Skeletal muscle cell (primary cell): ENCODE measurements at regions not wholly inside any gene's neighbourhood (a gene's known extent, or its start where the extent isn't known, plus 50 kb on each side); places are given as distances from the start of the nearest gene placed in this dataset.
"Not testable (repeated sequence)": the region's sequence is repeated elsewhere in the genome, so short reads cannot be mapped to it uniquely, and the experiment has no call there.

ENCODE experiments used
- DNase-seq: peaks from one replicate; pipeline ENCODE4 v3.0.0-alpha.2; 2010; ENCODE audit warnings: low read depth
- H3K4me3 ChIP-seq: 2 replicates; pipeline ENCODE4 v1.5.1; 2011; ENCODE audit warnings: low read depth, mild to moderate bottlenecking, control low read depth, low read length, moderate library complexity

DNA sequence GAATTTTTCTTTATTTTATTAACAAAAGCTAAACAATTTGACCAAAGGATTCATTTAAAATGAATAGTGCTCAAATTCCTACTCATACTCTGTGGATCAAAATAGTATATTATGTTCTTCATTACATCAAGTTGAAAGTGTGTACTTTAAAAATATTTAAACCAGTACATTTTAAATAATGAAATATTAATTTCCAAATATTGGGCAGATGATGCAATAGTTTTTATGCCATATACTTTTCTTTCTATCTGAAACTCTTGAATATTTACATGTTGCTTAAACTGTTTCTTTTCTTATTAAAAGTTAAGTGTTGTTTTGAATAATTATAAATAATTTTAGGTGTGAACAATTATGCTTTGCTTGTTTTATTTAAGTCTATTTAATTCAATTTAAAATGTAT, 144.7 kb upstream of the TMPRSS15 start:
- DNase-seq = no peak

DNA sequence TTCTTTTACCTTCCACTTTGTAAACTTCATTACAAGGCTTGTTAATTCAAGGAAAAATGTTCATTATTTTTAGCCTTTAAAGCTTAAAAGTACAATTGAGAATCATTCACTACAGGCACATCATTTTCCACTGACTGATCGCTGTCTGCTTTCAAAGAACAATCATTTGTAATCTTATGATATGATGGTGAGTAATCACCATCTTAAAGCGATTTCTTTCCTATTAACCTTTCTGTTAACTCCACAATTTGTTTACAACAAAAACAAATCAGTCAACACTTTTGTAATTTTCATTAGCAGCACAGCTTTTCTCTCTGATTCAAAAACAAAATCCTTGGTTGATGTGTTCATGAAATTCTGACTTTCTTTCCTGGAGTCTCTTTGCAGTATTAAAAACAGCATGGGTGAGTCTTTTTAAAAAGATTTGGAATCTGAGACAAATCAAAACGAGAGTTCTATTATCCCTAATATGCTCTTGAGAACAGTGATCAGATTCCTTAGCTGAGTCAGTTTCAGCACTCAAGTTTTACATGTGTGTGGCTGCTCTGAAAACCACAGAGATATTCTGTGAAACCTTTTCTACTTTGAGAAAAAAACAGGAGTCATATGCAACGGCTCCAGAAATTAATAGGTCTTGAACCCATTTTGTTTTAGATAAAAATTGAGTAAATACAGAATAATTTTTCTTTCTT, 145.8 kb upstream of the TMPRSS15 start:
- H3K4me3 ChIP-seq = no peak overlapping the region
- peak; percentile 33 for DNase-seq

More for the DNA sequence above, 144.7 kb upstream of the TMPRSS15 start:
- no peak overlapping the region for H3K4me3 ChIP-seq

DNA sequence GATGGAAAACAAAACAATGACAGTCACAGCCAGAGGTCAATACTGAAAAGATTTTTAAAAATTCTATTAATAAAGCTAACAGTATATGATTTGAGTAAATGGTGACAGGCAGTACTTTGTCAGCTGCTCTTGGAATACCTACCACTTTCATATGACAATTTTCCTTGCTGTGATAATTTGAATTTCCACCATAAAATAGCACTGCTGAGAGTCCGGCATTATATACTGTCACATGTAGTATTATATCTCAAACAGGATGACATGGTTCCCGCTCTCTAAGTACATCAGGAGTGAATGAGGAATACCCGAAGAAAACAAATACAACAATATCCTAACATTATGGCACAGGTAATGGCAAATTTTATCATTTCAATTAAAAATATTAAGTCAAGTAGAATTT, 146.8 kb upstream of the TMPRSS15 start:
- no peak overlapping the region for H3K4me3 ChIP-seq
- no peak for DNase-seq

DNA sequence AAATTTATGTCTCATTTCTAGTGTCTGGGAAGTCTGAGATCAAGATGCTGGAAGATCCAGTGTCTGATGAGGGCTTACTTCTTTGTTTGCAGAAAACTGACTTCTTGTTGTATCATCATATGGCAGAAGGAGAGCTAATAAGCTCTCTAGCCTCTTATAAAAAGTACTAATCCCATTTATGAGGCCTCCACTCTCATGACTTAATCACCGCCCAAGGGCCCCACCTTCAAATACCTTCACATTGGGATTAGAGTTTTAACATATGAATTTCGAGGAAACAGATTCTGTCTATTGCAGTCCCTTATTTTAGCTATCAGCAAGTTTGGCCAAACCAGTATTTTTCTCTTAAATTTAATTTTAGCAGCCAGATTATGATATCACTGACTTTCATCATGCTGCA, 150.2 kb upstream of the TMPRSS15 start:
- no peak for DNase-seq
- H3K4me3 ChIP-seq = no peak overlapping the region

DNA sequence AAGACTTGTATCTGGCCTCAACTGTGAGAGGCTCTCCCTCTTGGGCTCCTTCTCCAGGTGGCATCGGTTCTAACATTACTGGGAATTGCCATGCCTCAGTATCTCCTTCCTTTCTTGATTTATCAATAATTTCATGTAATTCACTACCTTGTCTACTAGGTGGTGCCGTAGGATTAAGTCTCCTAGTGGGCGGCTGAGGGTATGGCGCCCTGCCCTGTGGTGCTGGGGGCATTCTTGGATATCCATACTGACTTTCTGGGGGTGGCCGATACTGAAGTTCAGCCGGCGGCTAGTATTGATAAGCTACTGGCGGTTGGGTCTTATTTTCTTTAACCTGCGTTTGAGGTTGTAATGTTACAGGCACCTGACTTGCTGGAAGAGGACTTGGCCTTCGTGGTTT, 164.2 kb upstream of the TMPRSS15 start:
- DNase-seq, H3K4me3 ChIP-seq: not testable (repeated sequence)

DNA sequence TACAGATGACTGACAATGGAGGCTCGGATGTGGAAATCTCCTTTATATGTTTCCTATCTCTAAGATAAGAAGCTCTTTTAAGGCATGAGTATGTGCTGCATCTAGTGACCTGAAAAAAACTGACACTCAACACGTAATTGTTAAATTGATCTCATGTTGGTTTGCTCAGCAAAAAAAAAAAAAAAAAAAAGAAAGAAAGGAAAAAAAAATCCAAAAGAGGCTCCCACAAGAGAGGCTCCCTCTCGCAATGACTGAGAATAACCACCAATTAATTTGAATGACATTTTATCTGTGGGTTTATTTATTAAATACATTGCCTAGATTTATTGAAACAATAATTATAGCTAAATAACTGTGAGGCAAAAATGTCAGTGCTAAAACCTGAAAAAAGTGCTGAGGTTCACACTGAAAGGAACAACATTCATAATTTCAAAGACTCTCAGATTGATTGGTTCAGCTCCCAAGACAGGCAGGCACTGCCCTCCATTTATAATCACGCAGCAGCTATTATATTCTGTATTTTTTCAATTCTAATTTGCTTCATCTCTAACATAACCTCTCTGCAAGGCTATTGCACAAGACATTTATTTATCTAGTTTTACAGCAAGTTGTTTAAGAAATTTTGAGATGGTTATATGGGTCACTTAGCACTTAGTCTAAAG, 184.5 kb upstream of the TMPRSS15 start:
- DNase-seq = no peak
- no peak overlapping the region for H3K4me3 ChIP-seq

DNA sequence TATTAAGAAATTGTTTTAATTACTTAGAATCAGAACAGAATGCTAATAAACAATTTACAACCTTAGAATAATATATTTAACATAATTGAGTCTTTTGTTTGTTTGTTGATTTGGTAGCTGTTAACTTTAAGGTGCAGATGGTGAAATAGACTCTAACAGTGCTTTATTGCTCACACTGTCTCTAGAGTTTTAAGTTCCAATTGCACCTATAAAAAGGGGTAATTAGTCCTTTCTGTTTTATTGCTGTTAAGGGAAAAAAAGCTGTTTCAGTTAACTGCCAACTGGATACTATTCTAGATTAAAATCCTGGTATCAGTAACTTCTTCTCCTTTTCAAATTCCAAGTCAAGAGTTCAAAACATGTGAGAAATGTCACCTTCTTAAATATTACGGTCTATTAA, 197.6 kb upstream of the TMPRSS15 start:
- DNase-seq = no peak
- no peak overlapping the region for H3K4me3 ChIP-seq

DNA sequence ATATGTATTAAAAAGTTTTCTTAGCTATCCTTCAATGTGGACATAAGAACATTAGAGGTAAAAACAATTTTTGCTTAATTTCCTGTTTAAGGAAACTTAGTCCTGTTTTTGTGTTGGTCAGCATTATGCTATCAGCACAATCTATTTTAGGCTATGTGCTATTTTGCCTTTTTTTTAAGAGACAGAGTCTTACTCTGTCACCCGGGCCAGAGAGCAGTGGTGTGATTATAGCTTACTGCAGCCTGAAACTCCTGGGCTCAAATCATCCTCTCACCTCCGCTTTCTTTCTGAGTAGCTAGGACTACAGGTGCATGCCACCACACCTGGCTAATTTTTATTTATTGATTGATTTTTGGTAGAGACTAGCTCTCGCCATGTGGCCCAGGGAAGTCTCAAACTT, 199.1 kb upstream of the TMPRSS15 start:
- no peak for DNase-seq
- H3K4me3 ChIP-seq = no peak overlapping the region

DNA sequence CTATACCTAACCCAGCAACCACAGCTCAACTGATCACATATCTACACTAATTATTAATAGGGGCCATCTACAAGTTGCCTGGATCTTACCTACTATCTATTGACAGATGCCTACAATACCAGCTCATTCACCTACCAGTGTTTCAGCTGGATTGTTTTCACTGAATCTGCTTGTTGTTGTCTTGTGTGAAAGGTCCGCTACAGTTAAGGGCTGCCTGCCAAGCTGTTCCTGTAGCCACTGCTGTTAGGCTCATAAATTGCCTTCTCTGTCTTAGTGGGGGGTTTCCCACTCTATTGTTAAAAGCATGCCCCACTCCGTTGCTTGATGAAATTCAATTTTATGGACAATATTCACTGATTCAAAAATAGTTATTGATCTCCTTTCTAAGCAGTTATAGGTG, 199.7 kb upstream of the TMPRSS15 start:
- no peak for DNase-seq
- no peak overlapping the region for H3K4me3 ChIP-seq

DNA sequence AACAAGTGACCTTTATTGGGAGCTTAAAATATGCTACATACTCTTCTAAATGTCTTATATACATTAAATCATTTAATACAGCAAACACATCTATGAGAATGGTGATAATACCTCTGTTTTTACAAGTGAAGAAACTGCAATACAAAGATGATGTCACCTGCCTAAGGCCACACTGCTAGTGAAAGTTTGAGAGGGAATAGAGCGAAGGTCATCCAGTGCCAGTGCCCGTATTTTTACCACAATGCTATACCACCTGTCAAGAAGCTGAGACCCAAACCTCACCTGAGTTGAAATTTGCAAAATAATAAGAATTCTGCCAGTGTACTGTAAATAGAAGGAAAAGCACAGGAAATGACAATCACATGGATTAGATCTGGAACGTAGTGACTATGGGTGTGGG, 200.4 kb upstream of the TMPRSS15 start:
- no peak overlapping the region for H3K4me3 ChIP-seq
- DNase-seq = no peak

DNA sequence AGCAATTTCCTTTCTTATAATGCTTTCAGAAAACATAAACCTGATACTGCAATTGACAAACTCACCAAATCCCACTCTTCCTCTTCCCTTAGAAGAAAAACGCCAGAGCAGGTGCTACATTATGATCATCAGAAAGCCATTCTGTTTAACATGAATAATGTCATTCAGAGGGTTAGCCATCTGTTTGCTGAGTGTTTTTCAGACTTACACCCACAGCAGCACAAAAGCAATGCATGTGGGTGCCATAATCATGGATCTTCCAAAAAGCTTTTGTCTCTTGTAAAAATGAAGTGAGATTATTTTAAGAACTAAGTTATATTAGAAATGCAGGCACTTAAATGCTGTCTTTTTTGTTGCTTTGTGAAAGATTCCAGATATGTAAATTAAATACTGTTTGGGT, 204.6 kb upstream of the TMPRSS15 start:
- no peak overlapping the region for H3K4me3 ChIP-seq
- no peak for DNase-seq

DNA sequence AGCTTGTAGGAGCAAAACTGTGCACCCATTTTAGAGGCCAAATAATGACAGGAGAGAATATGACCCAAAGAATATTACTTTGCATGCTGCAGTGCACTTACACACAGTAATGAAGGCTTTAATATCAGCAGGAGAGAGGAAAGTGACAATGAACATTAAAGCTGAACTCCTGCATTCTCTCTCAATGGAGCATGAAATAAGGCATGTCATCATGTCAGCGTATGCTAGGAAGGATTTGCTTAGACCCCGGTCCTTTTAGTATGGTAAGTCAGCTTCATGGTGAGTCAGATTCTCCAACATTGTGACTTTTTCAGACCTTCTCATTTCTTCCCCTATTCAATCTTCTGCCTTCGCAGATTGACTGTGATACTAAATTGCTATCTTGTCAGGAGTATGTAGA, 210.7 kb upstream of the TMPRSS15 start:
- H3K4me3 ChIP-seq = no peak overlapping the region
- no peak for DNase-seq

DNA sequence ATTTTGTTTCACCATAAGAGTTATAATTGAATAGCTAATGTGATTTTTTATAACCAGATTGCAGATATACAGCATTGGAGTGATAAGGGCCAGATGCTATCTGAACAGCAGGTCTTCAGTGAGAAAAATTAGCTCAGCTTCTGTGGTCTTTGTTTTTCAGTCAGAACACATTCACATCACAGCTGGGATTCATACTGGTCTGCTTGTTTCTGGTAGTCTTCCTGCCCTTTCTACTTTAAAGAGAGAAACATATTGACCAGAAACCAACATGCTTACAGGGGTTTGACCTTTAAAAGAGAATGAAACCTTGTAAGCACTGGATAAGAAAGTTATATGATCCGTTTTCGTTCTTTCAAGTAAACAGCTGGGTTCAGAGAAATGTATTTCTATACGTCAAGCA, 213.7 kb upstream of the TMPRSS15 start:
- no peak for DNase-seq
- H3K4me3 ChIP-seq = no peak overlapping the region

DNA sequence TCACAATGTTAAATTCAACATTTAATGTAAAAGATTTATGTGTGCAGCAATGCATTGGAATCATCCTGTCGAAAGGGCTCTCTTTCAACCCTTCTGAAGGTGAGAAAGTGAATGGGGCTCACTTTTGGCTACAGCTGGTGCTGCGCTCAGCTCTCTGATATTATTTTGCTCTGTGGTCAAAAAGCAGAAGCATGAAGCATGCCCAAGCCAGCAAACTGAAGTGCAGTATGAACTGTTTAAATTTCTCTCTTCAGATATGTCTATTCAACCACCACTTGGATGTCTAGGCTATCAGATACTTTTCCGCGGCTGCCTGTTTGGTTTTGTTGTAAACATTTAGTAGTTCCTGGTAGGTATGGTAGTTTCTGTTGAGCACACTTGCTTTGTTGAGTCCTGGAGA, 216.9 kb upstream of the TMPRSS15 start:
- no peak for DNase-seq
- H3K4me3 ChIP-seq = no peak overlapping the region

DNA sequence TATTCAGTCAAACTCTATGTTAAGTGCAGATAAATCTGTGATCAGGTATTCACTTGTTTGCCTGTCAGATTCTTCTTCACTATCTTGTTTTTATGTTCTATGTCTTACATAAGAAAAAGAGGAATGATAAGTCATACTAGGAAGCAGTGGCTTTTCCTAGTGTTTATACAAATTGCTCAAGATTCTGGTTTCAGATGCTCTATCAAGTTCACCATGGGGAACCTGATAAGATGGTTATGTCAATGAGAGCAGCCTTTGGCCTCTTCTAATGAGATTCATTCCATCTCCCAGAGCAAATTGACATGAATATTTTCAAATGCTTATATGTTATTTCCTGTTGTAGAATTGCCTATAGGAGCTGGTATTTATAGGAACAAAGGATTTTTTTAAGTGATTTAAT, 218.8 kb upstream of the TMPRSS15 start:
- DNase-seq = no peak

DNA sequence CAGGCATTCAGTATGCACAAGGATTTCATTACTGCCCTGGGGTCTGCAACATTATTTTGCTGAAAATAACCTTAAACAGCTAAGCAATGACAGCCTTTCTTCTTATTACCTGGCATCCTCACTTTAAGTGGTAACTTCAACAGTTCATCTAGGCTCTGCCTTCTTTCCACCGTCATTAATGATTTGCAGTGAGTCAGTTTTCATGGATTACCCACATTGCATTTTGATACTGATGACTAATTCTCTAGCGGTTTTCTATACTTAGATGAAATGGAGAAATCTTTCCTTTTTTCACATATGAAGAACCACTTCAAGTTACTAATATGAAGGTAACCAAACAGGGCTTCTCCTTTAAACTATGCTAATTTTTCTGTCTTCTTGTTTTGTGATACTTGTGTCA, 226.9 kb upstream of the TMPRSS15 start:
- no peak overlapping the region for H3K4me3 ChIP-seq
- DNase-seq = no peak

More for the DNA sequence above, 218.8 kb upstream of the TMPRSS15 start:
- H3K4me3 ChIP-seq = no peak overlapping the region

DNA sequence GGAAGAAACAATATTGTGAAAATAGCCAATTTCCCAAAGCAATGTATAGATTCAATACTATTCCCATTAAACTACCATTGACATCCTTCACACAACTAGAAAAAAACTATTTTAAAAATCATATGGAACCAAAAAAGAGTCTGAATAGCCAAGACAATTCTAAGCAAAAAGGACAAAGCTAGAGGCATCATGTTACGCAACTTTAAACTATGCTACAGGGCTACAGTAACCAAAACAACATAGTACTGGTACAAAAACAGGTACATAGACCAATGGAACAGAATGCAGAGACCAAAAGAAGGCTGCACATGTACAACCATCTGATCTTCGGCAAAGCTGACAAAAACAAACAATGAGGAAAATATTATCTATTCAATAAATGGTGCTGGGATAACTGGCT, 233.3 kb upstream of the TMPRSS15 start:
- H3K4me3 ChIP-seq = no peak overlapping the region
- no peak for DNase-seq

DNA sequence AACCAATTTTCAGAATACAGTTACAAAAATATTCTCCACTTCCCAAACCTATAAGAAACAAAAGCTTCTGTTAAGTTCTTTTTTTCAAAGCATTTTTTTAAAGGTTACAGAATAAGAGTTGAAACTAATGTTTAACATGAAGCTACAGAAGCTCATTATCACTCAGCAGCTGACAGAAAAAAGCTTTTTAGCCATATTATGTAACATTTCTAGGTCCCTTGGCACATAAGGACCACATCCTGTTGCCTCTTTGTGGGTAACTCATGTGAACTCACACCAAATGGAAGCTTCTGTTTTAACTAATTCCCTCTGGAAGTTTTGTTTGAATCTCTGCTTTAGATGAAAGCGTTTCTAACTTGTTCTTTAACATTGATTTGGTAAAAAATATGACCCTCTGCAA, 242.5 kb upstream of the TMPRSS15 start:
- H3K4me3 ChIP-seq = no peak overlapping the region

DNA sequence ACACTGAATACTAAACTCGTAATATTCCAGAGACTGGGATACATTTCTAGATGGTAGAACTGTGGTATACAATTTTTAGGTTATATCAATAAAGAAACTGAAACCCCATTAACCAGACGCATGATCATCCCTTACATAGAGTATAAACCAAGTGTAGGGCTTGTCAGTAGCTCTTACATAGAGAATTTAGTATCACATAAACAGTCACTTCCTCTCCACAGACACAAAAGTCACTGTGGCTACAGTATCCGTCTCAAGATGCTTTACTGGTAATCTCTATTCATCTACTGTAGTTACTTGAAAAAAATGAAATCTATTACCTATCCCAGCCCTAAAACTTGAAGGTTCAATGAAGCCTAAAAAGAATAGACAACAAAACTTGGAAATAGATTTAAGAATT, 252.3 kb upstream of the TMPRSS15 start:
- no peak for DNase-seq
- no peak overlapping the region for H3K4me3 ChIP-seq

More for the DNA sequence above, 242.5 kb upstream of the TMPRSS15 start:
- DNase-seq = no peak

DNA sequence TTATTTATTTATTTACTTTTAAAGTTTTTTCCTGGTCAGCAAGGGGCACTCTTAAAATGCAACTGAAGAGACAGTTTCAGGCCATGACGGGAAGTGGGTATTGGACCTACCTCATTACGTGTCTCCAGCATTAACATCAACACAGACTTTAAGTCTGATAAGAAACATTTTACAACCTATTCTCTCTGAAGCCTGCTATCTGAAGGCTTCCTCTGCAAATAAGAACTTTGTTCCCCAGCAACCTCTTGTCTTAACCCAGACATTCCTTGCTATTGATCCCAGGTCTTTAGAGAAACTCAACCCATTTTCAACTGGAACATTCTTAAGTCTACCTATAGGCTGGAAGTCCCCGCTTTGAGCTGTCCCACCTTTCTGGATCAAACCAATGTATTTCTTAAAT, 258.3 kb upstream of the TMPRSS15 start:
- no peak for DNase-seq
- no peak overlapping the region for H3K4me3 ChIP-seq

DNA sequence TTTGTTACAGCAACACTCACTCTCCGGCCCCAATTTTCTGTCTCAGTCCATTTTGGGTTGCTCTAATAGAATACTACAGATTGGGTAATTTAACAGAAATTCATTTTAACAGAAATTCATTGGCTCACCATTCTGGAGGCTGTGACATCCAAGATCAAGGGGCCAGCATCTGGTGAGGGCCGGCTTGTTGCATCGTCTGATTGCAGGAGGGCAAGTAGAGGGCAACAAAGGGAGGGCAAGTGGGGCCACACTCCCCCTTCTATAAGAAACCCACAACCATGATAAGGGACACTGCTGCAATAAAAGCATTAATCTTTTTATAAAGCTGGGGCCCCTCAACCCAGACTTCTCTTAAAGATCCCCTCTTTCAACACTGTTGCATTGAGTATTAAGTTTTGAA, 260.1 kb upstream of the TMPRSS15 start:
- DNase-seq = no peak
- no peak overlapping the region for H3K4me3 ChIP-seq
